ENCODE measurements at regions not wholly inside any gene's neighbourhood (a gene's known extent, or its start where the extent isn't known, plus 50 kb on each side); places are given as distances from the start of the nearest gene placed in this dataset.

DNA sequence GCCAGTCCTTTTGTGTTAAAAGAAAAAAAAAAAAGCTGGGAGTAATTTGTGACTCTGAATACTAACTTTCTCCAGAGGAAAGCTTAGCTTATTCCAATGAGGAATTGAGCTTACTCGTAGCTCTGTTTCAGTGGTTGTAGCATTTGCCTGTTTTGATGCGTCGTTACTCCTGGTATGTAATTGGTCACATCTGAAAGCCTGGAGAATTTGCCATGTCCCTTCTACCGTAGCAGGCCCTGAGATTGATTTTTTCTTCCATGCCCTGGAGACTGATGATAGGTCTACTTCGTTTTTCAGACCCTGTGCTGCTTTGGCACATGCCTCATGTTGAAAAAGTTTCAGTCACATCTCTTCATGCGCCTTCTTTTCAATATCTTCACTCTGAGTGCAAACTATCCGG is 1103.0 kb downstream of the PLA2G4A start (continued):
- TF ChIP-seq, protein P1, sequence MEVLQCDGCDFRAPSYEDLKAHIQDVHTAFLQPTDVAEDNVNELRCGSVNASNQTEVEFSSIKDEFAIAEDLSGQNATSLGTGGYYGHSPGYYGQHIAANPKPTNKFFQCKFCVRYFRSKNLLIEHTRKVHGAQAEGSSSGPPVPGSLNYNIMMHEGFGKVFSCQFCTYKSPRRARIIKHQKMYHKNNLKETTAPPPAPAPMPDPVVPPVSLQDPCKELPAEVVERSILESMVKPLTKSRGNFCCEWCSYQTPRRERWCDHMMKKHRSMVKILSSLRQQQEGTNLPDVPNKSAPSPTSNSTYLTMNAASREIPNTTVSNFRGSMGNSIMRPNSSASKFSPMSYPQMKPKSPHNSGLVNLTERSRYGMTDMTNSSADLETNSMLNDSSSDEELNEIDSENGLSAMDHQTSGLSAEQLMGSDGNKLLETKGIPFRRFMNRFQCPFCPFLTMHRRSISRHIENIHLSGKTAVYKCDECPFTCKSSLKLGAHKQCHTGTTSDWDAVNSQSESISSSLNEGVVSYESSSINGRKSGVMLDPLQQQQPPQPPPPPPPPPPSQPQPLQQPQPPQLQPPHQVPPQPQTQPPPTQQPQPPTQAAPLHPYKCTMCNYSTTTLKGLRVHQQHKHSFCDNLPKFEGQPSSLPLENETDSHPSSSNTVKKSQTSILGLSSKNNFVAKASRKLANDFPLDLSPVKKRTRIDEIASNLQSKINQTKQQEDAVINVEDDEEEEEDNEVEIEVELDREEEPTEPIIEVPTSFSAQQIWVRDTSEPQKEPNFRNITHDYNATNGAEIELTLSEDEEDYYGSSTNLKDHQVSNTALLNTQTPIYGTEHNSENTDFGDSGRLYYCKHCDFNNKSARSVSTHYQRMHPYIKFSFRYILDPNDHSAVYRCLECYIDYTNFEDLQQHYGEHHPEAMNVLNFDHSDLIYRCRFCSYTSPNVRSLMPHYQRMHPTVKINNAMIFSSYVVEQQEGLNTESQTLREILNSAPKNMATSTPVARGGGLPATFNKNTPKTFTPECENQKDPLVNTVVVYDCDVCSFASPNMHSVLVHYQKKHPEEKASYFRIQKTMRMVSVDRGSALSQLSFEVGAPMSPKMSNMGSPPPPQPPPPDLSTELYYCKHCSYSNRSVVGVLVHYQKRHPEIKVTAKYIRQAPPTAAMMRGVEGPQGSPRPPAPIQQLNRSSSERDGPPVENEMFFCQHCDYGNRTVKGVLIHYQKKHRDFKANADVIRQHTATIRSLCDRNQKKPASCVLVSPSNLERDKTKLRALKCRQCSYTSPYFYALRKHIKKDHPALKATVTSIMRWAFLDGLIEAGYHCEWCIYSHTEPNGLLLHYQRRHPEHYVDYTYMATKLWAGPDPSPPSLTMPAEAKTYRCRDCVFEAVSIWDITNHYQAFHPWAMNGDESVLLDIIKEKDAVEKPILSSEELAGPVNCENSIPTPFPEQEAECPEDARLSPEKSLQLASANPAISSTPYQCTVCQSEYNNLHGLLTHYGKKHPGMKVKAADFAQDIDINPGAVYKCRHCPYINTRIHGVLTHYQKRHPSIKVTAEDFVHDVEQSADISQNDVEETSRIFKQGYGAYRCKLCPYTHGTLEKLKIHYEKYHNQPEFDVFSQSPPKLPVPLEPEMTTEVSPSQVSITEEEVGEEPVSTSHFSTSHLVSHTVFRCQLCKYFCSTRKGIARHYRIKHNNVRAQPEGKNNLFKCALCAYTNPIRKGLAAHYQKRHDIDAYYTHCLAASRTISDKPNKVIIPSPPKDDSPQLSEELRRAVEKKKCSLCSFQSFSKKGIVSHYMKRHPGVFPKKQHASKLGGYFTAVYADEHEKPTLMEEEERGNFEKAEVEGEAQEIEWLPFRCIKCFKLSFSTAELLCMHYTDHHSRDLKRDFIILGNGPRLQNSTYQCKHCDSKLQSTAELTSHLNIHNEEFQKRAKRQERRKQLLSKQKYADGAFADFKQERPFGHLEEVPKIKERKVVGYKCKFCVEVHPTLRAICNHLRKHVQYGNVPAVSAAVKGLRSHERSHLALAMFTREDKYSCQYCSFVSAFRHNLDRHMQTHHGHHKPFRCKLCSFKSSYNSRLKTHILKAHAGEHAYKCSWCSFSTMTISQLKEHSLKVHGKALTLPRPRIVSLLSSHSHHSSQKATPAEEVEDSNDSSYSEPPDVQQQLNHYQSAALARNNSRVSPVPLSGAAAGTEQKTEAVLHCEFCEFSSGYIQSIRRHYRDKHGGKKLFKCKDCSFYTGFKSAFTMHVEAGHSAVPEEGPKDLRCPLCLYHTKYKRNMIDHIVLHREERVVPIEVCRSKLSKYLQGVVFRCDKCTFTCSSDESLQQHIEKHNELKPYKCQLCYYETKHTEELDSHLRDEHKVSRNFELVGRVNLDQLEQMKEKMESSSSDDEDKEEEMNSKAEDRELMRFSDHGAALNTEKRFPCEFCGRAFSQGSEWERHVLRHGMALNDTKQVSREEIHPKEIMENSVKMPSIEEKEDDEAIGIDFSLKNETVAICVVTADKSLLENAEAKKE (CRISPR knock-in tag; IDR thresholded peaks at IDR 0.05): no peak
- TF ChIP-seq EZH2 (IDR thresholded peaks at IDR 0.05; ENCODE audit: low read depth, unreplicated experiment) (no peak), EZH2phosphoT487 (IDR thresholded peaks at IDR 0.05; ENCODE audit: unreplicated experiment) (no peak), STAT1 (IDR thresholded peaks at IDR 0.05; ENCODE audit: unreplicated experiment) (no peak), NANOG (IDR thresholded peaks at IDR 0.05; ENCODE audit: borderline replicate concordance) (no peak), ZNF114 (CRISPR knock-in tag; IDR thresholded peaks at IDR 0.05) (no peak)
- TF ChIP-seq, protein P2, sequence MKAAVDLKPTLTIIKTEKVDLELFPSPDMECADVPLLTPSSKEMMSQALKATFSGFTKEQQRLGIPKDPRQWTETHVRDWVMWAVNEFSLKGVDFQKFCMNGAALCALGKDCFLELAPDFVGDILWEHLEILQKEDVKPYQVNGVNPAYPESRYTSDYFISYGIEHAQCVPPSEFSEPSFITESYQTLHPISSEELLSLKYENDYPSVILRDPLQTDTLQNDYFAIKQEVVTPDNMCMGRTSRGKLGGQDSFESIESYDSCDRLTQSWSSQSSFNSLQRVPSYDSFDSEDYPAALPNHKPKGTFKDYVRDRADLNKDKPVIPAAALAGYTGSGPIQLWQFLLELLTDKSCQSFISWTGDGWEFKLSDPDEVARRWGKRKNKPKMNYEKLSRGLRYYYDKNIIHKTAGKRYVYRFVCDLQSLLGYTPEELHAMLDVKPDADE (IDR thresholded peaks at IDR 0.05): no peak
- TF ChIP-seq, protein P3, sequence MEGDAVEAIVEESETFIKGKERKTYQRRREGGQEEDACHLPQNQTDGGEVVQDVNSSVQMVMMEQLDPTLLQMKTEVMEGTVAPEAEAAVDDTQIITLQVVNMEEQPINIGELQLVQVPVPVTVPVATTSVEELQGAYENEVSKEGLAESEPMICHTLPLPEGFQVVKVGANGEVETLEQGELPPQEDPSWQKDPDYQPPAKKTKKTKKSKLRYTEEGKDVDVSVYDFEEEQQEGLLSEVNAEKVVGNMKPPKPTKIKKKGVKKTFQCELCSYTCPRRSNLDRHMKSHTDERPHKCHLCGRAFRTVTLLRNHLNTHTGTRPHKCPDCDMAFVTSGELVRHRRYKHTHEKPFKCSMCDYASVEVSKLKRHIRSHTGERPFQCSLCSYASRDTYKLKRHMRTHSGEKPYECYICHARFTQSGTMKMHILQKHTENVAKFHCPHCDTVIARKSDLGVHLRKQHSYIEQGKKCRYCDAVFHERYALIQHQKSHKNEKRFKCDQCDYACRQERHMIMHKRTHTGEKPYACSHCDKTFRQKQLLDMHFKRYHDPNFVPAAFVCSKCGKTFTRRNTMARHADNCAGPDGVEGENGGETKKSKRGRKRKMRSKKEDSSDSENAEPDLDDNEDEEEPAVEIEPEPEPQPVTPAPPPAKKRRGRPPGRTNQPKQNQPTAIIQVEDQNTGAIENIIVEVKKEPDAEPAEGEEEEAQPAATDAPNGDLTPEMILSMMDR (conservative IDR thresholded peaks at IDR 0.05; ENCODE audit: low read depth in 2 of 2): no peak

Measured in GM23338 (cell line).